ENCODE measurements at regions not wholly inside any gene's neighbourhood (a gene's known extent, or its start where the extent isn't known, plus 50 kb on each side); places are given as distances from the start of the nearest gene placed in this dataset.

DNA sequence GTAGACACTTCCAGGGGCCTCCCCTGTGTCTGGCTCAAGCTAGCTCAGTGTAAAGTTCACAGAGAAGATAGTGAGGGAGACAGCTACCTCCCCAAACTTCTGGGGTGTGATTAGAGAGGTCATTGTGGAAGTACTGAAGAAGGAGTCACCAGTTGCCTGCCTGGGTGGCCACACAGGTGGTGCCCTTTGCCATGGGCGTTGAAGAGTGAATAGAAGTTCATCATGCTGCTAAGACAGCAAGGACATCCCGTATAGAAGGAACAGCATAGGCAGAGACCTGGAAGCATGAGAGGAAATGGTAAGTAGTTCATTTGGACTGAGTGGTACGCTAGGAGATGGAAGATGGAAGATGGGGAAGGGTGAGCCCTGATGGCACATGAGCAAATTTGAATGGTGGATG, 110.1 kb downstream of the PJA1 start:
- no peak for TF ChIP-seq ZFX (IDR thresholded peaks at IDR 0.05; ENCODE audit: borderline replicate concordance)
- TF ChIP-seq, protein P1, sequence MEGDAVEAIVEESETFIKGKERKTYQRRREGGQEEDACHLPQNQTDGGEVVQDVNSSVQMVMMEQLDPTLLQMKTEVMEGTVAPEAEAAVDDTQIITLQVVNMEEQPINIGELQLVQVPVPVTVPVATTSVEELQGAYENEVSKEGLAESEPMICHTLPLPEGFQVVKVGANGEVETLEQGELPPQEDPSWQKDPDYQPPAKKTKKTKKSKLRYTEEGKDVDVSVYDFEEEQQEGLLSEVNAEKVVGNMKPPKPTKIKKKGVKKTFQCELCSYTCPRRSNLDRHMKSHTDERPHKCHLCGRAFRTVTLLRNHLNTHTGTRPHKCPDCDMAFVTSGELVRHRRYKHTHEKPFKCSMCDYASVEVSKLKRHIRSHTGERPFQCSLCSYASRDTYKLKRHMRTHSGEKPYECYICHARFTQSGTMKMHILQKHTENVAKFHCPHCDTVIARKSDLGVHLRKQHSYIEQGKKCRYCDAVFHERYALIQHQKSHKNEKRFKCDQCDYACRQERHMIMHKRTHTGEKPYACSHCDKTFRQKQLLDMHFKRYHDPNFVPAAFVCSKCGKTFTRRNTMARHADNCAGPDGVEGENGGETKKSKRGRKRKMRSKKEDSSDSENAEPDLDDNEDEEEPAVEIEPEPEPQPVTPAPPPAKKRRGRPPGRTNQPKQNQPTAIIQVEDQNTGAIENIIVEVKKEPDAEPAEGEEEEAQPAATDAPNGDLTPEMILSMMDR (IDR thresholded peaks at IDR 0.05): no peak
